GM12874 (cell line): ENCODE measurements at regions not wholly inside any gene's neighbourhood (a gene's known extent, or its start where the extent isn't known, plus 50 kb on each side); places are given as distances from the start of the nearest gene placed in this dataset.

ENCODE experiments used
- TF ChIP-seq, protein P1 (sequence below): IDR thresholded peaks from 2 replicates; pipeline ENCODE4 v1.5.1; 2011; ENCODE audit warnings: low read depth, mild to moderate bottlenecking, control low read depth, low read length, moderate library complexity; ENCODE audit not compliant: insufficient read depth

DNA sequence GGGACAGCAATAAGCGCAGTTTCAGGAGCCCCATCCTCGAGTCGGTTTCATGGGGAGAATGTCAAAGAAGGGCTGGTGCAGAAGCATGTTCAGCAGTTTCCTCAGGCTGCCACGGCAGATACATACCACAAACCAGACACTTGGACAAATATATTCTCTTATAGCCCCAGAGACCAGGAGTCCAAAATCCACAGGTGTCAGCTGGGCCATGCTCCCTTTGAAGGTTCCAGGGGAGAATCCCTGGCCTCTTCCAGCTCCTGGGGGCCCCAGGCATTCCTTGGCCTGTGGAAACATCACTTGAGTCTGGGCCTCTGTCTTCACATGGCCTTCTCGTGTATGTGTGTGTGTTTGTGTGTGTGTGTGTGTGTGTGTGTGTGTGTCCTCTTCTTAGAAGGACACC, 164.1 kb downstream of the UQCRFS1 start:
- TF ChIP-seq, protein P1, sequence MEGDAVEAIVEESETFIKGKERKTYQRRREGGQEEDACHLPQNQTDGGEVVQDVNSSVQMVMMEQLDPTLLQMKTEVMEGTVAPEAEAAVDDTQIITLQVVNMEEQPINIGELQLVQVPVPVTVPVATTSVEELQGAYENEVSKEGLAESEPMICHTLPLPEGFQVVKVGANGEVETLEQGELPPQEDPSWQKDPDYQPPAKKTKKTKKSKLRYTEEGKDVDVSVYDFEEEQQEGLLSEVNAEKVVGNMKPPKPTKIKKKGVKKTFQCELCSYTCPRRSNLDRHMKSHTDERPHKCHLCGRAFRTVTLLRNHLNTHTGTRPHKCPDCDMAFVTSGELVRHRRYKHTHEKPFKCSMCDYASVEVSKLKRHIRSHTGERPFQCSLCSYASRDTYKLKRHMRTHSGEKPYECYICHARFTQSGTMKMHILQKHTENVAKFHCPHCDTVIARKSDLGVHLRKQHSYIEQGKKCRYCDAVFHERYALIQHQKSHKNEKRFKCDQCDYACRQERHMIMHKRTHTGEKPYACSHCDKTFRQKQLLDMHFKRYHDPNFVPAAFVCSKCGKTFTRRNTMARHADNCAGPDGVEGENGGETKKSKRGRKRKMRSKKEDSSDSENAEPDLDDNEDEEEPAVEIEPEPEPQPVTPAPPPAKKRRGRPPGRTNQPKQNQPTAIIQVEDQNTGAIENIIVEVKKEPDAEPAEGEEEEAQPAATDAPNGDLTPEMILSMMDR, result no peak

DNA sequence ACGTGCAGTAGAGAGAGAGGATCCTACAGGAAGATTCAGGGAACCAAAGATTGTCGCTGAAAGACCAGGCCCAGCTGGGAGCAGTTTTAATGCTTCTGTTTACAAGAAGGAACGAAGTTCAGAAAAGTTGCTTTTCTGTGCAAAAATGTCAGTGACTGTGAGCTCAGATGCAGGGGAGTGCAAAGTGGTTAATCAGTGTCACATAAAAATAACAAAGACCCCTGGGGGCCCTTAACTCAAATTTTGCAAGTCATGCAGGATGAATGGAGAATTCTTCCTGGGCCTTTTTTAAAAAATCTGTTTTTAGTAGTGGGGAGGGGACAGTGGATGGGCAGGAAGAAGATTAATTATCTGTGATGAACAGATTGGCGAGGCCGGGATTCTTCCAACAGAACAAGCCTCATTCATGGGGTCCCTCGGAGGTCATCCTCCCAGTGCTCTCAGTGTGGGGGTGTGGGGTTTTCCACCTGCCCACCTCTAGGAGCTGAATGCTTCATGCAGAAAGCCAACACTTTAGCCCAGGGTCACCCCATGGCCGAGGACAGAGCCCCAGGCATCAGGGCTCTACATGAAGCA, 167.2 kb downstream of the UQCRFS1 start:
- TF ChIP-seq, protein P1, result no peak

DNA sequence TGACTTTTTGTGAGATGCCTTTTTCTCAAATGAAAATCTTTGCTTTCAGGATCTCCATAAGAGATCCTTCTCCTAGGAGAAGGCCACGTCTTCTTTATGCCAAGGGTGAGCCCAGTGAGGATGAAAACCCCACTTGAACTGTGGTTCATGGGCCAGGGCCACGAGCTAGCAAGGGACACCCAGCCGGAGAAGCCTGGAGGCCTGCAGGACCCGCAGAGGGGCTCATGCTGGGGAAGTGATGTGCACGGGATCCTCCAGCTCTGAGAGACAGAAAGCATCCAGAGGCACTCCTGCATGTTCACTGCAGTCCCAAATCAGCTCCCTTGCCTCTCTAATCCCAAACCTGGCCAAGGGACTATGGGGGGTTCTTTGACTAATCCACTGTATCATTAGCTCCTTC, 168.9 kb downstream of the UQCRFS1 start:
- TF ChIP-seq, protein P1, result no peak

DNA sequence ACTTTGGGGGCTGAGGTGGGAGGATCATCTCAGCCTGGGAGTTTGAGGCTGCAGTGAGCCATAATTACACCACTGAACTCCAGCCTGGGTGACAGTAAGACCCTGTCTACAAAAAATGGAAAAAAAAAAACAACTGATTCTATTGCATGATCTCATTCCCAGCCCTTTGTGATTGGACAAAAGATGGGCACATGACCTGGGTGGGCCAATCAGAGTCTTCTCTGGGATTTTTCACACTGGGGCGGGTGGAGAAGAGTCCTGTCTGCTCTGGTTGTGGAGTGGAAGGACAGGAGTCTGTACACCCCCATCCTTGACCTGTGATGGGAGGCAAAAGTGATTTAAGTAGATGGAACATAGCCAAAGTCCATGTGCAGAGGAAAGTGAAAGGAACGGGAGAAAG, 170.5 kb downstream of the UQCRFS1 start:
- TF ChIP-seq, protein P1, result no peak

DNA sequence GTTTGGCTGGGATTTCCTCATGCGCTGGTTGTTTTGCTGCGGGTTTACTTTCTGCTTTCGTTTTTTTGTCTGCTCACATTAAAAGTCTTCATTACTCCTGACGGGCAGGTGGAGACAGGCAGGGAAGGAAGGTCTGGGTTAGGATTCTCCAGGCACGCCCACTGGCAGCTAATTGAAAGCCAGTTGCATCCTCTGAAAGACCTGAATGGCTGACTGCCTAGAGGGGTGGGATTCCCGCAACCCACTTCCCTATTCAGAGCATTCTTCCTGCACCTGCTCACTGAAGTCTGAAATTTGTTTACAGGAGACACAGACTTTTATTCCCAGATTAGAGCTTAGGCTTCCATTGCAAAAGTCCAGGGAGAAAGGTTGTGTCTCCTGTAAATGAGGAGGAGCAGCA, 172.0 kb downstream of the UQCRFS1 start:
- TF ChIP-seq, protein P1, result no peak

DNA sequence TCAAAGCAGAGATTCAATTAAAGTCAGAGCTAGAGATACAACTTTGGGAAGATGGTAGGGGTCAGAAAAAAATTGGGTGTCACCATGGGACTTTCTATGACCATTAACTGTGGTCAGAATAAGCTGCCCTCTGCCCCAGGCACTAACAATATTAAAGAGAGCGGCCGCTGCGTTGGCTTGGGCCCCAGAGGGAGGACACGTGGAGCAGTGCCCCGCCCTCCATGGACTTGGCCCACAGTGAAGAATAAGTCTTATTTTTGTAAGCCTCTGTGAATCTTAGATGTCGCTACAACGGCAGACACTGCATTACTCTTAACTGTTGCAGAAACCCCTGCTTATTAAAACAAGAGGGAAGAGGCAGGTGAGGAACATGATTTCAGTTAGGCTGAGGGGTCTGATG, 172.7 kb downstream of the UQCRFS1 start:
- TF ChIP-seq, protein P1, result no peak

DNA sequence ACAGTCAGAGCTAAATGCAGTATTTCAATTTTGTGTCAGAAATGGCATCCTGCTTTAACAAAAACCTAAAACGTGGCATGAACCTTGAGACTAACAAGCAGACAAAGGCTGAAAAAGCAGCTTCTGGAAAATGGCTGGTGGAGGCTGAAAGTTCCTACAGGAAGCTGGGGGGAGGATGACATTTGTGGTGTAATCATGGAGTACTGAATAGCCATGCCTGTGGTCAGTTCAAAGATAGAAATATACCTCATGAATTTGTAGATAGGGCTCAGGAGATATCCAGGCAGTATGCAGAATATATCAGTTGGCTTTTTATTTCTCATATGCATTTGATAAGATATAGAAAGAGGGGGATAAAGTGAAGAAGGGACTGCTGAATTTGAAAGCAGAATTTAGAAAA, 181.7 kb downstream of the UQCRFS1 start:
- TF ChIP-seq, protein P1, result no peak
